ENCODE measurements at regions not wholly inside any gene's neighbourhood (a gene's known extent, or its start where the extent isn't known, plus 50 kb on each side); places are given as distances from the start of the nearest gene placed in this dataset.

- POLR2A ChIA-PET = no interaction called here
- Mint-ChIP-seq H3K4me1 (peaks cover 5% of the 10 kb centered on the region), H3K36me3 (no peaks in the 10 kb centered on the region), H3K27me3 (ENCODE audit: low read depth) (no peaks in the 10 kb centered on the region), H3K27ac (no peak overlapping the region), H3K9me3 (no peaks in the 10 kb centered on the region), H3K4me3 (no peak overlapping the region)
- CTCF ChIA-PET = no interaction called here
- ATAC-seq = no peak
- TF ChIP-seq GABPB1 (CRISPR knock-in tag; IDR thresholded peaks at IDR 0.05) (no peak), STAT6 (CRISPR knock-in tag; conservative IDR thresholded peaks at IDR 0.05; ENCODE audit: low read depth) (no peak), PRDM15 (CRISPR knock-in tag; IDR thresholded peaks at IDR 0.05) (no peak), ZBTB43 (CRISPR knock-in tag; IDR thresholded peaks at IDR 0.05) (no peak)
- DNase-seq (ENCODE audit: low spot score) = no peak
These were observed 331.0 kb downstream of the ASMT start for GRCh38 chrX:1945879-1946278.

- ATAC-seq = no peak
- POLR2A ChIA-PET = no interaction called here
- Mint-ChIP-seq H3K9me3 (no peaks in the 10 kb centered on the region), H3K4me3 (no peak overlapping the region), H3K27me3 (ENCODE audit: low read depth) (no peaks in the 10 kb centered on the region), H3K36me3 (no peaks in the 10 kb centered on the region), H3K27ac (no peak overlapping the region), H3K4me1 (no peaks in the 10 kb centered on the region)
- no peak for DNase-seq (ENCODE audit: low spot score)
- TF ChIP-seq HMGA2 (CRISPR knock-in tag; IDR thresholded peaks at IDR 0.05) = peak; percentile 94; the same call in 1 of the 2 replicates
- no peak for TF ChIP-seq USF1 (CRISPR knock-in tag; IDR thresholded peaks at IDR 0.05)
- CTCF ChIA-PET = no interaction called here
These were observed 332.1 kb downstream of the ASMT start for GRCh38 chrX:1946974-1947373.
